NCI-H82 (cell line): ENCODE measurements at regions not wholly inside any gene's neighbourhood (a gene's known extent, or its start where the extent isn't known, plus 50 kb on each side); places are given as distances from the start of the nearest gene placed in this dataset.

Experiments
- DNase-seq: peaks from one replicate; lab custom pipeline; 2025; lab: John Stamatoyannopoulos, UW

- DNase-seq, result peak; percentile 16
Measured at GRCh38 chr3:182464513-182465145, 328.7 kb upstream of the ATP11B start.

GRCh38 chr3:182465301-182466185 lies 327.8 kb upstream of the ATP11B start:
- DNase-seq, result no peak

DNA sequence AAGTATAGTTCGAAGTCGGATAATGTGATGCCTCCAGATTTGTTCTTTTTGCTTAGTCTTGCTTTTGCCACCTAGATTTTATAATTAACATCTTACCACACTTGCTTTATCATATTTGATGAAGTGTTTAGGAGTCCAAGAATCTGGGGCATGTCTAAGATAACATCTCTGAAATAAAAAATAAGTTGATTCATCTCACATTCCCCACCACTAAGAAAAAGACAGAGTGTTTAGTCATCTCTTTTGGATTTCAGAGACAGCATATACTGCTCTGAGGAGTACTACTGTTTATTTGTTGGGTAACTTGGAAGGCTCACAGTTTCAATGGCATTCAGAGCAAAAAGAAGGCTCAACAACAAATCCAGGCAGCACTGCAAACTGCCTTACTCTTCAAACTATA lies 324.2 kb upstream of the ATP11B start:
- DNase-seq, result no peak

DNA sequence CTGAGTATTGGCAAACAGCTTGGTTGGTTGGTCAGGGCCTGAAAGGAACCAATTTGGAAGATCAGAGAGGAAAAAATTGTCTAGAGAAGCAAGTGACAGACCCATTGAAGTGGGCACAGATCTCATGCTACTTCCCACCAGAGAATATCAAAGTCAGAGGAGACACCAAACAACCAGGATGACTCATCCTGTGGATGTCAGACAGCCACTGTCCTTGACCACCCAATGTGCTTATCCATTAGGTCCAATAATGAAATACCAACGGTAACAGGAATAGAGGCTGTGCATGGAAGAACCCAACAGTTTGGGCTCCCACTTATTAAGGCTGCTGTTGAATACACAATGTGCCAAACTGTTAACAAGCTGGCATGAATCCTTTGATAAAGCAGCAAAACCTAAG lies 323.1 kb upstream of the ATP11B start:
- DNase-seq, result no peak

- no peak for DNase-seq
Measured at GRCh38 chr3:182473191-182473710, 320.1 kb upstream of the ATP11B start.

GRCh38 chr3:182478369-182478768 lies 314.9 kb upstream of the ATP11B start:
- DNase-seq, result no peak

- no peak for DNase-seq
Measured at GRCh38 chr3:182479419-182480336, 313.6 kb upstream of the ATP11B start.

DNA sequence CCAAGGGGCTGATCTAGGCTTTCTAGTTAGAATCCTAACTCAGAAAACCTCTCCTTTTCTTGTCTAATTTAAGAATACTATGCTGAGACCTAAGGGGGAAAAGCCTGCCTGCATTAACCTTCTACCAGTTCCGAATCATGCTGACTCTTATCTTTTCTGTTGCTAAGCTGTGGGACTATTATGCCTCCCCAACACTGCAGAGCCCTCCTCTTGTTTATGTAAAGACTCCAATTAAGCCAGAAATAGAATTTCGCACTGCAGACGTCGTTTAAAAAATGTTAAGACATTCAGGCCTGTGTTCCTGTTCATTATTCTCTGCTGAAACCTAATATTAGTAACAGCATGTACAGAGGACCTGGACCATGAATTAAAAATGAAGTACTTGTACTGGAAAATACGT lies 310.6 kb upstream of the ATP11B start:
- DNase-seq, result no peak

DNA sequence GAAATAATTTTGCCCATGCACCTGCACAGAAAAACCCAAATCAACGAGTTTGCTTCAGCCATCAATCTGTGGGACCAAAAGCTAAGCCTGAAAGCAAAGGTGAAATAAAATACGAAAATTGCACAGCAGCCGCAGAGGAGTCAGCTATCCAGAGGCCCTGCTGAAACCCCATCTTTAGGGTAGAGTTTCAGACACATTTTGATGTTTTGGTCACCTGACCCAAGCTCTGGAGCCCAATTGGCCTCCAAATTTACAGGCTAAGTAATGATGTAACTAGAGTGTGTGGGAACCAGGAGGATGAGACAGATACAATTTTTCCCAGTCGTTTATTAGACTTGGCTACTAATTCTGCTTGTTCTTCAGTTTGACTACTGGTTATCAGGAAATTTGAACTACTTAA lies 308.6 kb upstream of the ATP11B start:
- no peak for DNase-seq

- DNase-seq, result no peak
Measured at GRCh38 chr3:182485301-182485700, 308.0 kb upstream of the ATP11B start.

GRCh38 chr3:182486463-182486862 lies 306.8 kb upstream of the ATP11B start:
- no peak for DNase-seq

DNA sequence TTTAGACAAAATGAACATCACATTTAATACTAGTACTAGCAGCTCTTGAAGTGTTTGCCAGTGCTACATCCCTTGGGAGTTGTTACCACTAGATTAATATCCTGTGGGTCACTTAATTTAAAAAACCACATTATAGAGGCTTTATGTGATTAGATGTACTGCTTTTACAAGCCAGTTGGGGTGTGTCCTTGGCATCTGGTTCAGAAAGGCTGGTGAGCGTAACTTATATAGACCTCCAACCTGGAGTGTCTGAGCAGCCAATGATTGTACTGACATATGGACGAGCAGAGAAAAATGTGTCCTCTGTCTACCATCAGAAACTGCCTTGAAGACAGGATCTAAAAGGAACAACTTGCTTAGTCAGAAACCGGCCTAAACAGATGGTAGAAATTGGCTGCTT lies 306.2 kb upstream of the ATP11B start:
- peak; percentile 92 for DNase-seq

GRCh38 chr3:182487611-182488010 lies 305.7 kb upstream of the ATP11B start:
- no peak for DNase-seq

- DNase-seq, result peak; percentile 89
Measured at GRCh38 chr3:182490596-182491491, 302.5 kb upstream of the ATP11B start.

DNA sequence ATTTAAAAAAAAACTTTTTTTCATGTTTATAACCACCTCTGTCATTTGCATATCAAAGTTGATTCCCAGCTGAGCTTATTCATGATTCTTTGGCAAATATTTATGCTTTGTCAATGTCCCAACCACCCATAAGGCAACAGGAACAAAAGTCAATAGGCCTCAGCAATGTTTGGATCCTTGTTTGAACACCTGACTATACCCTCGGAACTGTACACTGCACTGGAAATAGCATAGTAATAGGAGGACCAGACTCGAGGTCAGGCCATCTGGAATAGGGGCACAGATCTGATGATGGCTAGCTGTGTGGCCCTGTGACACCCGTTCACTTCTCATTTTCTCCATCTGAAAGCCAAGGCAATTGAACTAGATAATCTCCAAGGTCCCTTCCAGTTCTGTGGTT lies 301.7 kb upstream of the ATP11B start:
- peak; percentile 21 for DNase-seq

DNA sequence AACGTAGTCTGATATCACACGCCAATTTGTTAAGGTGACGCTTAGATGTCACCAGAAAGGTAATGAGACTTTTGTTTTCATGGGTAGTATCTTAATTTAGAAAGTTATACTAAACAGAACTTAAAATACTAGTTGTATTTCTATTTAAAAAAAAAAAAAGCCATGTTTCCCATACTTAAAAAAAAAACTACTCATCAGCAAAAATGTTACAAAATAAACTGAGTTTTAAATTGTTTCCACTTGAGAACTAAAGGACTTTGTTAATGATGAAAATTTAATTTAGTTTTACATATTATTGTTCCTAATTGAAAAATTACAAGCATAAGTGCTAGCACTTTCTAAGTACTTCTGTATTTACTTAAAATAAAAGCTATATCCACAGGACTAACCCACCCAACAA lies 300.8 kb upstream of the ATP11B start:
- DNase-seq, result no peak

DNA sequence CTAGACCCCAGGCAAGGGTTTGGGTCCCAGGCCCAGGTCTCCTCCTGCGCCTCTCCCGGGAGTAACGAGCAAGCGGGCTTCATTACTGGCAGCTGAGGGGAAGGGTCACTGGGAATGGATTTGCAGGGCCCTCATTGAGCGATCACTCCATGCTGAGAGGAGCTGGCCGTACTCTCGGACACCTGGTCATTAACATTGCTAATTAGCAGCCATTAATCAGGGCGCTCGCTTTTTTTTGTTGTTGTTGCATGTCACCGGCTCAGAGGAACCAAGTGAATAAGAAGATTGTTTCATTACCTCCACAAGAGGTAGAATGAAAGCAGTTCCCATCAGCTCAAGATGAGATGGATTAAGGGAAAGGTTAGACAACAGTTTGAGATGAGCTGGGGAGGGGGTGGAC lies 293.0 kb upstream of the ATP11B start:
- peak; percentile 40 for DNase-seq

- DNase-seq, result no peak
Measured at GRCh38 chr3:182501856-182502255, 291.4 kb upstream of the ATP11B start.

DNA sequence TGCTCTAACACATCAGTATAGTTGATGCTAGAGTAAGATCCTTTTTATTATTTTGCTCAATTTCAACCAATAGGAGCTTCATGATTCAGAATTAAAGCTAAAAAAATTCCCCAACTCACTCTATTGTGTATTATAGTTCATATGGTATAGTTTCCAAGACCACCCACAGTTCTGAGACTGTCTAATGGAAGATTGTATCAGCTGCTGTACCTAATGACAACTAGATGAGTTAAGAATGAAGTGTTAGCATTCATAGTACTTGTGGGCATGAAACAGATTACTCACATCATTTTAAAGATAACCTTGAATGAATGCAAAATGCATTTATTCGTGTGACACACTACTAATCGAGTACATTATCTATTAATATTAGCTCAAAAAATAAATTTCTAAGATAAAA lies 289.9 kb upstream of the ATP11B start:
- no peak for DNase-seq

DNA sequence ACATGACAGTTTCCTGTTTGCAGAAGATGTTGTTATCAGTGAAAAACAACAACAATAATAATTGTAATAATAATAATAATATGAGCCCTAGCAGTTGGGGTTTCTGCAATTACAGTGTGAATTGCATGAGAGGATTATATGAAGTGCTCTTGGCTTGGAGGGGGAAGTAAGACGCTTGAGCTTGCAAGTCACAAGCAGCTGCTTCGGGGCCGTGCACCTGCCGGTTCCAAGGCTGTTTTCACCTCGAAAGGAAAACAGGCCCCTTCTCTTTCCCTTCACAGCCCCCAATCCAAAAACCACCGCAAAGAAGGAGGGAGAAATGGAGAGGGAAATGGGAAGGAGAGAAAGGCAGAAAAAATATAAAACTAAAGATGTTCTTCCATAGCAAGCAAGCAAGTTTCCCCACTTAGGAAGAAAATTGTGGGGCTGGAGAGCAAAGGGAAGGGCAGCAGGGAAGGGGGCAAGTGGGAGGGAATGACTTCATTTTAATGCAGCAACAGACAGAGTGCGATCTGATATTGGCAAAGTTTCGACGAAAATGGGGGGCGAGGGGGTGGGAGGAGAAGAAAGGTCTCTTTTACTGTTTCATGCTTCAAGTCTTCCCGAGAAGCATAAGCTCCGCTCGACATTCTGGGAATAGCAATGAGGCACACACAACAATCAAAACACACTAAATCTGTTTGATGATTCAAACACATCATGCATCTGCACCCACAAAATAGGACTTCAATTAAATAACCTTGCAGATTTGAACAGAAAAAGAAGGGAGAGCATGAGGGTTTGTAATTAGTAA lies 284.2 kb upstream of the ATP11B start:
- peak; percentile 43 for DNase-seq
